Prostate gland (tissue), 2 donors: ENCODE measurements at regions not wholly inside any gene's neighbourhood (a gene's known extent, or its start where the extent isn't known, plus 50 kb on each side); places are given as distances from the start of the nearest gene placed in this dataset.

Experiments used
- POLR2A ChIP-seq: fragments of 450-650 bp; IDR thresholded peaks from one replicate; pipeline ENCODE4 v1.6.1; 2016; ENCODE audit warnings: antibody characterized with exemption, mild to moderate bottlenecking
- TF ChIP-seq, protein P1 (sequence below), 4 experiments: fragments of 200-600 bp in 2 of 4; fragments of 450-650 bp in 2 of 4; sonication (generic) in 2 of 4; IDR thresholded peaks; 1 replicate in 3 of 4; 2 replicates in 1 of 4; pipeline ENCODE4 v1.5.1; 2016 to 2019; ENCODE audit warnings: antibody characterized with exemption in 4 of 4, mild to moderate bottlenecking in 2 of 4, moderate library complexity in 2 of 4

DNA sequence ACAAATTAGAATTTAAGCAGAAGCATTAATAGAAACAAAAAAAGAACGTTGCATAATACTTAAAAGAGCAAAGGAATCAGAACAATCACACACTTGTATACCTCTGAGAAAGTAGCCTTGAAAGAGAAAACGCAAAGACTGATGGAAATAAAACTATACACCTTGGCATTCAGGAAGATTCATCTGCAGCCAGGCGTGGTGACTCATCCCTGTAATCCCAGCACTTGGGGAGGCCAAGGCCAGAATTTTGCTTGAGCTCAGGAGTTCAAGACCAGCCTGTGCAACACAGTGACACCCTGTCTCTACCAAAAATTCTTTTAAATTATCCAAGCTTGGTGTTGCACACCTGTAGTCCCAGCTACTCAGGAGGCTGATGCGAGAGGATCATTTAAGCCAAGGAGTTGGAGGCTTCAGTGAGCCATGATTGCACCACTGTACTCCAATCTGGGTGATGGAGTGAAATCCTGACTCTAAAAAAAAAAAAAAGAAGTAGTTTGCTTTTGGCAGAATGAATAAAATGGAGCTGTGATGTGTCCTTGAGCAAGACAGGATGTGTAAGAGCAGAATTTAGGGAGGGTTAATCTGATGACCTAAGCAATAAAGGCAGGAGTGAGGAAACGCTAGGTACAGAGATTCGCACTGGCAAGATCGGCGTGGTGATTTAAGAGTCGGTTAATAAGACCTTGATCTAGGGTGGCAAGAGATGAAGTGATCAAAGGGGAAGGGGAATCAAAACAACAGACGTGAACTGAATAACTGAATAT is 75.8 kb upstream of the NRP1 start:
- no peak for TF ChIP-seq POLR2A
- TF ChIP-seq, protein P1, sequence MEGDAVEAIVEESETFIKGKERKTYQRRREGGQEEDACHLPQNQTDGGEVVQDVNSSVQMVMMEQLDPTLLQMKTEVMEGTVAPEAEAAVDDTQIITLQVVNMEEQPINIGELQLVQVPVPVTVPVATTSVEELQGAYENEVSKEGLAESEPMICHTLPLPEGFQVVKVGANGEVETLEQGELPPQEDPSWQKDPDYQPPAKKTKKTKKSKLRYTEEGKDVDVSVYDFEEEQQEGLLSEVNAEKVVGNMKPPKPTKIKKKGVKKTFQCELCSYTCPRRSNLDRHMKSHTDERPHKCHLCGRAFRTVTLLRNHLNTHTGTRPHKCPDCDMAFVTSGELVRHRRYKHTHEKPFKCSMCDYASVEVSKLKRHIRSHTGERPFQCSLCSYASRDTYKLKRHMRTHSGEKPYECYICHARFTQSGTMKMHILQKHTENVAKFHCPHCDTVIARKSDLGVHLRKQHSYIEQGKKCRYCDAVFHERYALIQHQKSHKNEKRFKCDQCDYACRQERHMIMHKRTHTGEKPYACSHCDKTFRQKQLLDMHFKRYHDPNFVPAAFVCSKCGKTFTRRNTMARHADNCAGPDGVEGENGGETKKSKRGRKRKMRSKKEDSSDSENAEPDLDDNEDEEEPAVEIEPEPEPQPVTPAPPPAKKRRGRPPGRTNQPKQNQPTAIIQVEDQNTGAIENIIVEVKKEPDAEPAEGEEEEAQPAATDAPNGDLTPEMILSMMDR (IDR thresholded peaks at IDR 0.05): no peak
